ENCODE measurements at regions not wholly inside any gene's neighbourhood (a gene's known extent, or its start where the extent isn't known, plus 50 kb on each side); places are given as distances from the start of the nearest gene placed in this dataset.

DNA sequence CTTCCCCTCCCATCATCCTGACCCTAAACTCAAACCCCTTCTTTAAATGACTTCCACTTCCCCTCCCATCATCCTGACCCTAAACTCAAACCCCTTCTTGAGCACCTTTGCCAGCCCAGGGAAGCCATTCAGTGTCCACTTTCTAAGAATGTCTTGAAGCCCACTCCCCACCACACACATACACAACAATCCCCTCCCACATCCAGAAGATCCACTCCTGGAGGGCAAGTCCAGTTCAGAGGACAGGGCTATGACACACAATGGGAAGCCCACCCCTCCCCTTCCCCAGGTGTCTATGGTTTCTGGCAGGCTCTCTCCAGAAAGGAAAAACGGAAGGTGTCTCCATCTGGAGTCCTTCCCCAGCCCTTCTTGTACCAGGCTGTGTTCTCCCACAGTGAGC, 117.1 kb downstream of the KCNA5 start:
- TF ChIP-seq, protein P1, sequence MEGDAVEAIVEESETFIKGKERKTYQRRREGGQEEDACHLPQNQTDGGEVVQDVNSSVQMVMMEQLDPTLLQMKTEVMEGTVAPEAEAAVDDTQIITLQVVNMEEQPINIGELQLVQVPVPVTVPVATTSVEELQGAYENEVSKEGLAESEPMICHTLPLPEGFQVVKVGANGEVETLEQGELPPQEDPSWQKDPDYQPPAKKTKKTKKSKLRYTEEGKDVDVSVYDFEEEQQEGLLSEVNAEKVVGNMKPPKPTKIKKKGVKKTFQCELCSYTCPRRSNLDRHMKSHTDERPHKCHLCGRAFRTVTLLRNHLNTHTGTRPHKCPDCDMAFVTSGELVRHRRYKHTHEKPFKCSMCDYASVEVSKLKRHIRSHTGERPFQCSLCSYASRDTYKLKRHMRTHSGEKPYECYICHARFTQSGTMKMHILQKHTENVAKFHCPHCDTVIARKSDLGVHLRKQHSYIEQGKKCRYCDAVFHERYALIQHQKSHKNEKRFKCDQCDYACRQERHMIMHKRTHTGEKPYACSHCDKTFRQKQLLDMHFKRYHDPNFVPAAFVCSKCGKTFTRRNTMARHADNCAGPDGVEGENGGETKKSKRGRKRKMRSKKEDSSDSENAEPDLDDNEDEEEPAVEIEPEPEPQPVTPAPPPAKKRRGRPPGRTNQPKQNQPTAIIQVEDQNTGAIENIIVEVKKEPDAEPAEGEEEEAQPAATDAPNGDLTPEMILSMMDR (IDR thresholded peaks at IDR 0.05; ENCODE audit: low read depth, low read length, missing control alignments): no peak
- no peak overlapping the region for H3K4me3 ChIP-seq (replicated peaks; ENCODE audit: low read depth, low read length)
- DNase-seq (ENCODE audit: extremely low read depth, low read depth): no peak

DNA sequence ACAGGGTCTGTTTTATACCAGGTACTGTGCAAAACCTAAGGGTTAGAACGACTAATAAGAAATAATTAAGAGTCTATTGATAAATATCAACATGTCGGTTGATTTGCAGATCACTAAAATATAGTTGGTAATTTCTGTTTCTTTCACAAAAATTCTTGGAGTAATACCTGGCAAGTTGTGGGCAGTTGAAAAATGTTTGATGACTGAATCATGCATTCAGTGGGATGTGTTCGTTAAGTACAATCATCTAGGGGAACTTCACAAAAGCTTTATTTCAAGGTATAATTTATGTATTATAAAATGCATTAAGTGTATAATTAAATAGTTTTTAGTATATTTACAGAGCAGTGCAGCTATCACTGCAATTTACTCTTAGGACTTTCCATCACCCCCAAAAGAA, 120.0 kb downstream of the KCNA5 start:
- H3K4me3 ChIP-seq (replicated peaks; ENCODE audit: low read depth, low read length): no peak overlapping the region
- TF ChIP-seq, protein P1 (IDR thresholded peaks at IDR 0.05; ENCODE audit: low read depth, low read length, missing control alignments): no peak
- DNase-seq (ENCODE audit: extremely low read depth, low read depth): no peak

DNA sequence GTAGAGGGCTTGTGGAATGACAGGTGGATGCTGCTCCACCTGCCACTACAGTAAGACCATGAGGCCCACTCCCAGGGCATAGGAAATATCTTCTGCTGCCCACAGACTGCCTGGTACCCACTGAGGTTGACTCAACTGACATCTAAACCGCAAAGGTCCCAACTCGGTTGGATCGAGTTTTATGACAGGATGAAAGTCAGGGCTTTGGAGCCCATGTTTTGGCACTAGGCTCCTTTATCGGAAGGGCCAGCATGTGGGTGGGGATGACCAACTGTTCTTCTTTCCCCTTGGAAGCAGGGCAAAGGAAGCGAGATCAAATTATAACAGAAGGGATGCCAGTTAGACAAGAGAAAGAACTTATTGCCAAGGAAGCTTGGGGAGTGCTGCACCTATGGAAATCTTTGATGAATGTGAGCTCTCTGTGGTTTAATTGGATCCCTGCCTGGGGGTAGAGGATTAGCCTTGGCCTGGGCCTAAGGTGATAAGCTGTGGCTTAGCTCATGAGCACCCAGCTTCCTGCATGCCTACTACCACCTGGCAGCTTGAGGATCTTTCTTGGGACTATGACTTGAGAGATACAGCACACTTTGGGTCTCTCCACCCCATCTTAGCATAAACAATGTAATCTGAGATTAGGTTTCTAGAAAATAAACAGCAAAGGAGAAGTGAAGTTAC, 121.8 kb downstream of the KCNA5 start:
- TF ChIP-seq, protein P1 (IDR thresholded peaks at IDR 0.05; ENCODE audit: low read depth, low read length, missing control alignments): no peak
- H3K4me3 ChIP-seq (replicated peaks; ENCODE audit: low read depth, low read length): no peak overlapping the region
- no peak for DNase-seq (ENCODE audit: extremely low read depth, low read depth)

DNA sequence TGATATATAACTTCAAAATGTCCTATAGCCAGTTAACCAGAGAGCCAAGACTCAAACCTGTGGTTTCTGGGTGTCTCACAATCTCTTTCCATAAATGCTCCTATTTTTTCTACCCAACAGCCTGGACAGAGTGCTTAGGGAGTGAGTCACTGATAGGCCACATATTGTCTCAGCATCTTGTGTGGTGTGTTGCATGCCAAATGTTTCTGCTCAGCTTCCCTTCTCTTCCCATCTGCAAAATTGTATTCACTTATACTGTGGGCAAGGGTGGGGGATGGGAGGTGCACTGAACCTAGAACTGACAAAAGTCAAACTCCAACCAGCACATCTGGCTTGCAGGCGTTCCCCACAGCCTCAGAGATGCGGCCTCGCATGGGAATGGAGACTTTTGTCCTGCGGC, 123.3 kb downstream of the KCNA5 start:
- TF ChIP-seq, protein P1 (IDR thresholded peaks at IDR 0.05; ENCODE audit: low read depth, low read length, missing control alignments): no peak
- DNase-seq (ENCODE audit: extremely low read depth, low read depth): peak; percentile 99

DNA sequence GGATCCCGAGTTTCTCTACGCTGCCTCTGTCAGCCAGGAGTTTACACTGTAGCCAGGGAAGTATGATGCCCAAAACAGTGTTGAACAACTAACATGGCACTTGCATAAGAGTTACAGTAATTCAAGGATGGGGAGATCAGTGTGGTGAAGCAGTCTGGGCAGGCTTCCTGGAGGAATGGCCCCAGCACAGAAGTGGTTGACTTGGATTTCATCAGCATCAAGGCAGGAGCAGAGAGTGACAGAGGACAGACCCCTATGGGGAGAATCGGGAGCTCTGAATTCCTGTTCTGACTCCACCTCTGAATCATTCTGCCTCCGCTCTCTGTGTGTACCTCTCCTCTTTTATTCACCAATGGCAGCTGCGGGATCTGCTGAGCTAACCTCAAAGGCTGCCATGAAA, 124.5 kb downstream of the KCNA5 start:
- H3K4me3 ChIP-seq (replicated peaks; ENCODE audit: low read depth, low read length): no peak overlapping the region
- TF ChIP-seq, protein P1 (IDR thresholded peaks at IDR 0.05; ENCODE audit: low read depth, low read length, missing control alignments): no peak
- DNase-seq (ENCODE audit: extremely low read depth, low read depth): no peak

More for the DNA sequence above, 123.3 kb downstream of the KCNA5 start:
- no peak overlapping the region for H3K4me3 ChIP-seq (replicated peaks; ENCODE audit: low read depth, low read length)

DNA sequence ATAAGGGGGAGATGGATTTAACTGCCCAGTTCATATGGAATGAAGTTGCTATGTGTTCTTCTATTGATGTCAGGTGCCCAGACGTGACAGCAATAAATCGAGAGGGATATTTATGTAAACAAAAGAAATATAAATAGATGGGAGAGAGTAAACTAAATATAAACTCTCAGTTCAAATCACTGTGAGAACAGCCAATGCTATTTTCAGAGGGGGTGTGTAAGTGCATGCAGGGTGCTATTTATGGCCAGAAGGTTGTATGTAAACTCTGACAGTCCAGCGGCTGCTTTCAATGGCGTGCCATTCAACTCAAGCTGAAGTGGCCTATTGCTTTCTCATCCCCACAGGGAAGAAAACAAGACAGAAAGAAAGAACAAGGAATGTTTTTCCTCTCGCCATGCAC, 127.2 kb downstream of the KCNA5 start:
- no peak for DNase-seq (ENCODE audit: extremely low read depth, low read depth)
- no peak overlapping the region for H3K4me3 ChIP-seq (replicated peaks; ENCODE audit: low read depth, low read length)
- TF ChIP-seq, protein P1 (IDR thresholded peaks at IDR 0.05; ENCODE audit: low read depth, low read length, missing control alignments): no peak

DNA sequence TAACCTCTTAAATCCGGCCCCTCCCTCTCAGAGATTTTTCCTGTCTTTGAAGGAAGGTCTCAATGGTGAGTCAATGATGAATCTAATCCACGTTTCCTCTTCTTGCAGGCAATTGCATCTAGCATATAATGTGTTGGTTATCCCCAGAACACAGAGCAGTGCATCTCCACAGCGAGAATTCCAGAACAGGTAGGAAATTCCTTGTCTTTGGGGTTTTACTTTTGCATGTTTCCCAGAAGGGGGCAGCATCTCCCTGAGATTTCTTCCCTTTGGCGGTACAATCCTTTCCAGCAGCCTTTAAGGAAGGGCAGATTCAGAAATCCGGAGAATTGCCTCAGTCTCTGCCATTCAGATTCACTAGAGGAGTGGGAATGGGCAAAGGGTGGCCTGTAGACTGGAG, 128.0 kb downstream of the KCNA5 start:
- DNase-seq (ENCODE audit: extremely low read depth, low read depth): peak; percentile 30
- H3K4me3 ChIP-seq (replicated peaks; ENCODE audit: low read depth, low read length): no peak overlapping the region
- TF ChIP-seq, protein P1 (IDR thresholded peaks at IDR 0.05; ENCODE audit: low read depth, low read length, missing control alignments): peak; percentile 75
